ENCODE measurements at regions not wholly inside any gene's neighbourhood (a gene's known extent, or its start where the extent isn't known, plus 50 kb on each side); places are given as distances from the start of the nearest gene placed in this dataset.

- H3K27me3 Mint-ChIP-seq = no peaks in the 10 kb centered on the region
- H3K4me3 Mint-ChIP-seq = peak overlapping the region; percentile 48
- DNase-seq = no peak
- H3K4me1 Mint-ChIP-seq = peaks cover 31% of the 10 kb centered on the region
- H3K27ac Mint-ChIP-seq = no peak overlapping the region
- peaks cover 12% of the 10 kb centered on the region for H3K36me3 Mint-ChIP-seq (ENCODE audit: low read depth)
- peaks cover 8% of the 10 kb centered on the region for H3K9me3 Mint-ChIP-seq
- intact Hi-C loops (cut with micrococcal nuclease) = loop anchor here (5.0 kb wide), 1 partner anchor 191 kb away; no protein-coding TSS in a partner anchor
These were observed 98.8 kb upstream of the SLC38A2 start for GRCh38 chr12:46471404-46471803.

GRCh38 chr12:46470975-46471374, 98.4 kb upstream of the SLC38A2 start:
- peaks cover 29% of the 10 kb centered on the region for H3K4me1 Mint-ChIP-seq
- H3K27ac Mint-ChIP-seq = peak overlapping the region; percentile 60
- peaks cover 12% of the 10 kb centered on the region for H3K36me3 Mint-ChIP-seq (ENCODE audit: low read depth)
- intact Hi-C loops (cut with micrococcal nuclease) = loop anchor here (1.0 to 5.0 kb wide), 2 partner anchors 13 to 191 kb away; no protein-coding TSS in a partner anchor
- H3K27me3 Mint-ChIP-seq = no peaks in the 10 kb centered on the region
- H3K4me3 Mint-ChIP-seq = peak overlapping the region; percentile 48
- peaks cover 5% of the 10 kb centered on the region for H3K9me3 Mint-ChIP-seq
- DNase-seq = no peak

GRCh38 chr12:46470036-46470627, 97.6 kb upstream of the SLC38A2 start:
- intact Hi-C loops (cut with micrococcal nuclease) = loop anchor here (1.0 to 5.0 kb wide), 2 partner anchors 12 to 192 kb away; no protein-coding TSS in a partner anchor

GRCh38 chr12:46468813-46469212, 96.2 kb upstream of the SLC38A2 start:
- Mint-ChIP-seq H3K27me3 (no peaks in the 10 kb centered on the region), H3K4me3 (no peak overlapping the region), H3K9me3 (peaks cover 16% of the 10 kb centered on the region), H3K4me1 (peaks cover 28% of the 10 kb centered on the region), H3K36me3 (ENCODE audit: low read depth) (peaks cover 12% of the 10 kb centered on the region), H3K27ac (no peak overlapping the region)
- intact Hi-C loops (cut with micrococcal nuclease) = no loop called here
- DNase-seq = no peak

More at GRCh38 chr12:46470036-46470627, 97.6 kb upstream of the SLC38A2 start:
- Mint-ChIP-seq H3K27me3 (no peaks in the 10 kb centered on the region), H3K9me3 (peaks cover 8% of the 10 kb centered on the region), H3K4me1 (peaks cover 29% of the 10 kb centered on the region), H3K27ac (peak overlapping the region; percentile 89), H3K4me3 (peak overlapping the region; percentile 79), H3K36me3 (ENCODE audit: low read depth) (peaks cover 12% of the 10 kb centered on the region)
- peak; percentile 81 for DNase-seq

- no peaks in the 10 kb centered on the region for H3K27me3 Mint-ChIP-seq
- no peak for DNase-seq
- intact Hi-C loops (cut with micrococcal nuclease) = no loop called here
These were observed 95.6 kb upstream of the SLC38A2 start for GRCh38 chr12:46468160-46468559.

GRCh38 chr12:46465307-46465706, 92.7 kb upstream of the SLC38A2 start:
- H3K36me3 Mint-ChIP-seq (ENCODE audit: low read depth) = peaks cover 4% of the 10 kb centered on the region
- no peak overlapping the region for H3K4me3 Mint-ChIP-seq
- H3K27ac Mint-ChIP-seq = no peak overlapping the region
- H3K4me1 Mint-ChIP-seq = peaks cover 25% of the 10 kb centered on the region
- no peak for DNase-seq
- peaks cover 16% of the 10 kb centered on the region for H3K9me3 Mint-ChIP-seq
- H3K27me3 Mint-ChIP-seq = no peaks in the 10 kb centered on the region
- intact Hi-C loops (cut with micrococcal nuclease) = no loop called here

More at GRCh38 chr12:46468160-46468559, 95.6 kb upstream of the SLC38A2 start:
- H3K27ac Mint-ChIP-seq = no peak overlapping the region
- H3K4me1 Mint-ChIP-seq = peaks cover 26% of the 10 kb centered on the region
- H3K36me3 Mint-ChIP-seq (ENCODE audit: low read depth) = peaks cover 10% of the 10 kb centered on the region
- H3K4me3 Mint-ChIP-seq = no peak overlapping the region
- H3K9me3 Mint-ChIP-seq = peaks cover 16% of the 10 kb centered on the region

GRCh38 chr12:46464863-46465262, 92.3 kb upstream of the SLC38A2 start:
- no peaks in the 10 kb centered on the region for H3K27me3 Mint-ChIP-seq
- no peak for DNase-seq
- H3K4me3 Mint-ChIP-seq = no peak overlapping the region
- peaks cover 2% of the 10 kb centered on the region for H3K36me3 Mint-ChIP-seq (ENCODE audit: low read depth)
- intact Hi-C loops (cut with micrococcal nuclease) = no loop called here
- H3K4me1 Mint-ChIP-seq = peaks cover 25% of the 10 kb centered on the region
- H3K9me3 Mint-ChIP-seq = peaks cover 16% of the 10 kb centered on the region
- H3K27ac Mint-ChIP-seq = no peak overlapping the region

- Mint-ChIP-seq H3K27me3 (no peaks in the 10 kb centered on the region), H3K4me3 (no peak overlapping the region), H3K36me3 (ENCODE audit: low read depth) (peaks cover 2% of the 10 kb centered on the region), H3K4me1 (peaks cover 37% of the 10 kb centered on the region), H3K27ac (no peak overlapping the region), H3K9me3 (peaks cover 16% of the 10 kb centered on the region)
- intact Hi-C loops (cut with micrococcal nuclease) = no loop called here
- peak; percentile 36 for DNase-seq
These were observed 90.2 kb upstream of the SLC38A2 start for GRCh38 chr12:46462641-46463355.

GRCh38 chr12:46461907-46462640, 89.5 kb upstream of the SLC38A2 start:
- peak; percentile 46 for DNase-seq
- no peak overlapping the region for H3K27ac Mint-ChIP-seq

GRCh38 chr12:46461459-46461858, 88.9 kb upstream of the SLC38A2 start:
- peaks cover 2% of the 10 kb centered on the region for H3K36me3 Mint-ChIP-seq (ENCODE audit: low read depth)
- H3K27me3 Mint-ChIP-seq = no peaks in the 10 kb centered on the region
- intact Hi-C loops (cut with micrococcal nuclease) = no loop called here
- no peak overlapping the region for H3K27ac Mint-ChIP-seq
- peaks cover 15% of the 10 kb centered on the region for H3K9me3 Mint-ChIP-seq
- peaks cover 39% of the 10 kb centered on the region for H3K4me1 Mint-ChIP-seq
- no peak overlapping the region for H3K4me3 Mint-ChIP-seq
- peak; percentile 35 for DNase-seq

More at GRCh38 chr12:46461907-46462640, 89.5 kb upstream of the SLC38A2 start:
- H3K9me3 Mint-ChIP-seq = peaks cover 16% of the 10 kb centered on the region
- intact Hi-C loops (cut with micrococcal nuclease) = no loop called here
- H3K36me3 Mint-ChIP-seq (ENCODE audit: low read depth) = peaks cover 2% of the 10 kb centered on the region
- H3K27me3 Mint-ChIP-seq = no peaks in the 10 kb centered on the region
- peaks cover 38% of the 10 kb centered on the region for H3K4me1 Mint-ChIP-seq
- H3K4me3 Mint-ChIP-seq = no peak overlapping the region

GRCh38 chr12:46460682-46461210, 88.2 kb upstream of the SLC38A2 start:
- peak; percentile 70 for DNase-seq
- Mint-ChIP-seq H3K4me3 (peak overlapping the region; percentile 85), H3K9me3 (peaks cover 13% of the 10 kb centered on the region), H3K27me3 (no peaks in the 10 kb centered on the region), H3K36me3 (ENCODE audit: low read depth) (peaks cover 2% of the 10 kb centered on the region), H3K27ac (peak overlapping the region; percentile 99), H3K4me1 (peaks cover 45% of the 10 kb centered on the region)
- intact Hi-C loops (cut with micrococcal nuclease) = no loop called here

GRCh38 chr12:46459861-46460545, 87.4 kb upstream of the SLC38A2 start:
- Mint-ChIP-seq H3K4me3 (peak overlapping the region; percentile 85), H3K4me1 (peaks cover 53% of the 10 kb centered on the region), H3K36me3 (ENCODE audit: low read depth) (peaks cover 2% of the 10 kb centered on the region), H3K27me3 (no peaks in the 10 kb centered on the region), H3K27ac (peak overlapping the region; percentile 99), H3K9me3 (peaks cover 8% of the 10 kb centered on the region)
- DNase-seq = peak; percentile 81
- intact Hi-C loops (cut with micrococcal nuclease) = loop anchor here (1.0 to 10.0 kb wide), 11 partner anchors 57 to 1352 kb away; partner anchors contain the start of genes SCAF11, SLC38A1 and SLC38A2

- Mint-ChIP-seq H3K4me1 (peaks cover 58% of the 10 kb centered on the region), H3K4me3 (peak overlapping the region; percentile 85), H3K27ac (peak overlapping the region; percentile 99), H3K36me3 (ENCODE audit: low read depth) (no peaks in the 10 kb centered on the region), H3K27me3 (no peaks in the 10 kb centered on the region), H3K9me3 (no peaks in the 10 kb centered on the region)
- peak; percentile 81 for DNase-seq
- intact Hi-C loops (cut with micrococcal nuclease) = loop anchor here (1.0 to 10.0 kb wide), 11 partner anchors 58 to 1353 kb away; partner anchors contain the start of genes SCAF11, SLC38A1 and SLC38A2
These were observed 86.5 kb upstream of the SLC38A2 start for GRCh38 chr12:46459111-46459510.

Data from activated CD4-positive, alpha-beta T cell treated with anti-CD3 and anti-CD28 coated beads, Interleukin-2, amount 10 ng/mL, durations not matched to agents 24 days and 14 days (primary cell).